Pancreas (tissue), 10 donors: ENCODE measurements at regions not wholly inside any gene's neighbourhood (a gene's known extent, or its start where the extent isn't known, plus 50 kb on each side); places are given as distances from the start of the nearest gene placed in this dataset.
"Not testable (repeated sequence)": the region's sequence is repeated elsewhere in the genome, so short reads cannot be mapped to it uniquely, and the experiment has no call there.

ENCODE experiments used
- ATAC-seq, 4 donors: fragments of 200-7000 bp; cut with Tn5 transposase; one replicate each; pipeline versions ENCODE4 v1.8.0 to v1.9.1; 2020; ENCODE audit warnings: mild to moderate bottlenecking in 4 of 4, moderate library complexity in 4 of 4
- DNase-seq, 6 donors: peaks; one replicate each; pipeline ENCODE4 v3.0.0-alpha.2; 2020
- FAIRE-seq: peaks from 2 replicates; lab custom pipeline; 2012; peaks lifted over from hg19 to GRCh38; lab: Jason Lieb, UNC
- H3K27ac ChIP-seq, 4 donors: fragments of 200-600 bp; sonication (generic); 1 replicate in 3 of 4; 2 replicates in 1 of 4; pipeline versions ENCODE4 v1.5.0 to v1.8.0; 2020
- H3K27me3 ChIP-seq, 4 donors: fragments of 200-600 bp; one replicate each; pipeline ENCODE4 v1.8.0; 2021
- H3K36me3 ChIP-seq, 3 donors: fragments of 200-600 bp; sonication (generic) in 1 of 3; one replicate each; pipeline versions ENCODE4 v1.5.0 to v1.8.0; 2020 to 2021
- H3K4me1 ChIP-seq, 3 donors: fragments of 200-600 bp; one replicate each; pipeline ENCODE4 v1.8.0; 2021
- H3K4me3 ChIP-seq, 4 donors: fragments of 200-600 bp; sonication (generic) in 2 of 4; one replicate each; pipeline versions ENCODE4 v1.5.0 to v1.8.0; 2020 to 2021
- H3K9me3 ChIP-seq, 4 donors: fragments of 200-600 bp; one replicate each; pipeline ENCODE4 v1.8.0; 2021
- CTCF ChIP-seq, 4 donors: fragments of 200-600 bp; sonication (generic) in 3 of 4; IDR thresholded peaks; one replicate each; pipeline versions ENCODE4 v1.5.0 to v1.8.0; 2021; ENCODE audit warnings: antibody characterized with exemption in 4 of 4
- whole genome bisulfite sequencing, 2 donors: extraction: QIAGEN DNeasy Blood & Tissue Kit; methylation state at CpG; one replicate each; pipeline ENCODE4 v1.1.7; 2013; 5-methylcytosine and 5-hydroxymethylcytosine counted together
- intact Hi-C, 3 donors: fragments of 100-400 bp; cut with DNase I; formaldehyde crosslinking; loops; one replicate each; pipeline versions ENCODE4 v1.11.1 to v1.14.2; 2022
- donor health status: healthy with polysubstance abuse.
- donor health status: DM: no; HTN: no; CAD: no; lungs with moderate emphysema.
- donor health status: DM: no; HTN: no; CAD: no.
- donor health status: control.
- donor health status: control.
- donor health status: Bipolar disorder and iron deficiency.
- donor health status: DM: yes; HTN: yes; CAD: no.
- donor health status: DM: no; HTN: no; CAD: no.
- donor health status: DM: no; HTN: no; CAD: no.
- donor health status: DM: yes; HTN: yes; CAD: no.

DNA sequence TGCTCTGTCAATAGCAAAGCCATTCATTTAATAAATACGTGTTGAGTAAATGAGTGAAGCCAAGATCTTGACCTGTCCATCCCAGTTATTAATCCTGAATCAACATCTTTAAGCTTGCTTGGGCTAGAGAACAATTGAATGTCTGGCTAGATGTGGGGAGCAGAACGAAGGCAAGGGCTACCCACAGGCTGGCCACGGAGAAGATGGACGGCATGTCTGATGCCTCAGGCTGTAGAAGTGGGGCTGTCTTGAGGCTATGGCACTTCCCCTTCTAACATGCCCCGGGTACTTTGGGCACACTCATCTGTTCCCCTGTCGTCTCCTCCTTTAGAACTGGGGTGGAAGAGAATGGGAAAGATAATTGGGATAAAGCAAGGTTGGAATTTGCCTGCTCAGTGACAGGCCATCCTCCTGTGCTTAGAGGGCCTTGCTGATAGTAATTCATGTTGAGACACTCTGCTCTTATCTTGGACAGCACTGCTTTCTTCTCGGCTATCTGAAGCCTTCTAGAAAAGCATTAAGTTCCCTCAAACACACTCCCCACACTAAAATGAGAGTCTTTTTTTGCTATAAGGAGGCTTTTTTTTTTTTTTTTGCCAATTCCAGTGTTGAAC, 225.7 kb downstream of the MREG start:
- no peak for DNase-seq
- whole genome bisulfite sequencing, 2 donors, result 75 to 82% methylated on average over 7 of the region's 7 CpGs
- Histone ChIP-seq H3K27me3 (no peaks in the 10 kb centered on the region), H3K27ac (no peak overlapping the region), H3K9me3 (no peaks in the 10 kb centered on the region), H3K4me1 (no peaks in the 10 kb centered on the region), H3K4me3 (no peak overlapping the region), H3K36me3 (no peaks in the 10 kb centered on the region)
- no peak for ATAC-seq
- intact Hi-C loops, result no loop called here
- no peak for FAIRE-seq
- TF ChIP-seq CTCF (IDR thresholded peaks at IDR 0.05), result no peak

GRCh38 chr2:215787025-215787424, 226.3 kb downstream of the MREG start:
- intact Hi-C loops, result no loop called here
- FAIRE-seq, result no peak
- TF ChIP-seq CTCF (IDR thresholded peaks at IDR 0.05), result no peak
- no peak overlapping the region for H3K4me3 ChIP-seq
- no peak for ATAC-seq
- H3K27ac ChIP-seq, result no peak overlapping the region
- no peaks in the 10 kb centered on the region for H3K4me1 ChIP-seq
- no peaks in the 10 kb centered on the region for H3K36me3 ChIP-seq
- 75 to 84% methylated on average over 3 of the region's 3 CpGs for WGBS, 2 donors
- no peak for DNase-seq
- no peaks in the 10 kb centered on the region for H3K9me3 ChIP-seq
- H3K27me3 ChIP-seq, result no peaks in the 10 kb centered on the region

- ATAC-seq (peak in 1 of 4 donors; percentile 37), DNase-seq (no peak), FAIRE-seq (no peak)
- no peak overlapping the region for H3K4me3 ChIP-seq
- no peaks in the 10 kb centered on the region for H3K36me3 ChIP-seq
- intact Hi-C loops, result no loop called here
- 41 to 52% methylated on average over 3 of the region's 3 CpGs for WGBS, 2 donors
- no peaks in the 10 kb centered on the region for H3K4me1 ChIP-seq
- H3K27me3 ChIP-seq, result no peaks in the 10 kb centered on the region
- no peaks in the 10 kb centered on the region for H3K9me3 ChIP-seq
- no peak for TF ChIP-seq CTCF (IDR thresholded peaks at IDR 0.05)
- H3K27ac ChIP-seq, result no peak overlapping the region
Measured at GRCh38 chr2:215784371-215784783, 229.0 kb downstream of the MREG start.

DNA sequence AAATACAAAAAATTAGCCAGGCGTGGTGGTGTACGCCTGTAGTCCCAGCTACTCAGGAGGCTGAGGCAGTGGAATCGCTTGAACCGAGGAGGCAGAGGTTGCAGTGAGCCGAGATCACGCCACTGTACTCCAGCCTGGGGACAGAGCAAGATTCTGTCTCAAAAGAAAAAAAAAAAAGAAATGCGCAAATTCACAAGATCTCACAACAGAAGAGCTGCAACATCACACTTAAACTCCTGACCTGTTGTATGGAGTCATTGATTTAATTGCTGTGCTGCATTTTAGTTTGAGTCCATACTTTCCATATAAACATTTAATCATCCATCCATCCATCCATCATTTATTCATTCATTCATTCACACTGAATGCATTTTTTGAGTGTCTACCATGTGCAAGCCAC, 229.7 kb downstream of the MREG start:
- FAIRE-seq, H3K4me1 ChIP-seq, H3K27ac ChIP-seq, H3K27me3 ChIP-seq, H3K4me3 ChIP-seq, H3K36me3 ChIP-seq, DNase-seq, ATAC-seq, intact Hi-C loops, H3K9me3 ChIP-seq: not testable (repeated sequence)
- 89 to 94% methylated on average over 7 of the region's 7 CpGs for WGBS, 2 donors

DNA sequence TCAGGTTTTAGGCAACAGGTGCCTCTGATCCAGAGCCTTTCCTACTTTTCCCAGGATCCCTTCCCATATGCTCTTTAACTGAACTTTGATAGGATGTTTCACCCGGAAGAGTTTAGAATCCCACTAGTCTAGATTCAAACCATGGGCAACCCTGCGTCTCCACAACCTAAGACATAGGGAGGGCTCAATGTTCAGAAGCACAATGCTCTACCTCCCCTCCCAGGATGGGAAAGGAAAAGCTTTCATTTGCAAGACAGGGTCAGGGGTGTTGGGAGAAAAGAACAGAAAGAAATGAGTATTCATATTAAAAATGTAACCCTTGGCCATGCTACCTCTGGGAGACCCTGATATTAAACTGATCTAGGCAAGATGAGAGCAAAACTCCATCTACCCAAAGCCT, 230.4 kb downstream of the MREG start:
- no peak for DNase-seq
- no peak for FAIRE-seq
- WGBS, 2 donors, result 83 to 93% methylated on average over 2 of the region's 2 CpGs

More for the DNA sequence above, 230.4 kb downstream of the MREG start:
- Histone ChIP-seq H3K4me3 (no peak overlapping the region), H3K27ac (no peak overlapping the region), H3K9me3 (no peaks in the 10 kb centered on the region), H3K4me1 (no peaks in the 10 kb centered on the region), H3K36me3 (no peaks in the 10 kb centered on the region), H3K27me3 (no peaks in the 10 kb centered on the region)
- TF ChIP-seq CTCF (IDR thresholded peaks at IDR 0.05), result no peak
- no peak for ATAC-seq
- intact Hi-C loops, result no loop called here
